ENCODE measurements at regions not wholly inside any gene's neighbourhood (a gene's known extent, or its start where the extent isn't known, plus 50 kb on each side); places are given as distances from the start of the nearest gene placed in this dataset.

DNA sequence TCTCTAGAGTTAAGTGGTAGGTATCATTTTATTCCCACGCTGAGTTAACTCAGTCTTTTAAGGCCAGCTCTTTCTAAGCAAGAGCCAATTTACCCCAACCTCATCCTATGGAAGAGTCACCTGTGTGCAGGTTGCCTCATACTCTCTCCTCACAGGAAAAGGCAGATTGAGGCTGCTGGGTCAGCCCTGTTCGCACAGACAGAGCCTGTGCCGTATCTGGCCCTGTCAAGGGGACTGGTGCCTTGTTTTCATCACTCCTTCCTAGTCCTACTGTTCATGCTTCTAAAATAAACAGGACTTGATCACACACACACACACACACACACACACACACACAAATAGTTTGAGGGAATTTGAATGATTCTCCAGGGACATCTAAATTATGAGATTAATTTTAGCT lies 285.0 kb downstream of the SLC6A15 start (continued):
- TF ChIP-seq ZNF132 (tag by site-specific recombination; IDR thresholded peaks at IDR 0.05; ENCODE audit: borderline replicate concordance) (no peak), ZBTB21 (tag by site-specific recombination; IDR thresholded peaks at IDR 0.05) (no peak), ZNF621 (tag by site-specific recombination; IDR thresholded peaks at IDR 0.05) (no peak)

DNA sequence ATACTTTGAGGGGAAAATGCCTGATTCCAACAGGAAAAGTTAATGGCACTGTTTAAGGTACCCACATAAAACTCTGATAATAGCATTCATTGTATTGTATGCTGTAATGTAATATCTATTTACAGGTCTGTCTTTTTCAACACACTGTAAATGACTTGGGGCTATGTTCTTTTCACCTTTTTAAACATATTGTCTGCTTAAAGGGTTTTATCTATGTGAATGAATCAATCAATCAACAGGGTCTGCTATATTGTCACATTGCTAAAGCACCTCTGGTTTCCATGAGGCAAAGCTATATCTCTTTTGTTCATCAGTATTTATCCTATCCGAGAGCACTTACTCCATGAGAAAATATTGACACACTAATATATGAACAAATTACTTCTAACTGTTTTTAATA lies 288.0 kb downstream of the SLC6A15 start:
- Histone ChIP-seq H3K4me1 (ENCODE audit: control insufficient read depth, insufficient read depth, low read length) (no peaks in the 10 kb centered on the region), H3K4me3 (ENCODE audit: low read depth, low read length) (no peak overlapping the region), H3K27ac (ENCODE audit: extremely low read depth, low read depth, low read length) (no peak overlapping the region), H3K9me3 (ENCODE audit: control insufficient read depth, insufficient read depth, low read depth, low read length) (no peaks in the 10 kb centered on the region), H3K36me3 (ENCODE audit: control insufficient read depth in 2 of 2, insufficient read depth in 1 of 2, low read length in 2 of 2) (no peaks in the 10 kb centered on the region)
- TF ChIP-seq, protein P1, sequence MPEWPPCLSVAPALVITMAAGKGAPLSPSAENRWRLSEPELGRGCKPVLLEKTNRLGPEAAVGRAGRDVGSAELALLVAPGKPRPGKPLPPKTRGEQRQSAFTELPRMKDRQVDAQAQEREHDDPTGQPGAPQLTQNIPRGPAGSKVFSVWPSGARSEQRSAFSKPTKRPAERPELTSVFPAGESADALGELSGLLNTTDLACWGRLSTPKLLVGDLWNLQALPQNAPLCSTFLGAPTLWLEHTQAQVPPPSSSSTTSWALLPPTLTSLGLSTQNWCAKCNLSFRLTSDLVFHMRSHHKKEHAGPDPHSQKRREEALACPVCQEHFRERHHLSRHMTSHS (tag by site-specific recombination; IDR thresholded peaks at IDR 0.05) = no peak
- TF ChIP-seq ZFHX2 (tag by site-specific recombination; conservative IDR thresholded peaks at IDR 0.05) (no peak), ZNF248 (tag by site-specific recombination; IDR thresholded peaks at IDR 0.05) (no peak), EGR2 (tag by site-specific recombination; IDR thresholded peaks at IDR 0.05; ENCODE audit: low read depth) (no peak), ZNF549 (tag by site-specific recombination; IDR thresholded peaks at IDR 0.05) (no peak), ZNF2 (tag by site-specific recombination; IDR thresholded peaks at IDR 0.05) (no peak), ZIC2 (tag by site-specific recombination; IDR thresholded peaks at IDR 0.05) (no peak), ZNF785 (tag by site-specific recombination; IDR thresholded peaks at IDR 0.05) (no peak), ZNF366 (tag by site-specific recombination; conservative IDR thresholded peaks at IDR 0.05) (no peak), ZNF175 (tag by site-specific recombination; IDR thresholded peaks at IDR 0.05) (no peak), HOXA7 (CRISPR knock-in tag; IDR thresholded peaks at IDR 0.05; ENCODE audit: borderline replicate concordance) (no peak)
- TF ChIP-seq, protein P2, sequence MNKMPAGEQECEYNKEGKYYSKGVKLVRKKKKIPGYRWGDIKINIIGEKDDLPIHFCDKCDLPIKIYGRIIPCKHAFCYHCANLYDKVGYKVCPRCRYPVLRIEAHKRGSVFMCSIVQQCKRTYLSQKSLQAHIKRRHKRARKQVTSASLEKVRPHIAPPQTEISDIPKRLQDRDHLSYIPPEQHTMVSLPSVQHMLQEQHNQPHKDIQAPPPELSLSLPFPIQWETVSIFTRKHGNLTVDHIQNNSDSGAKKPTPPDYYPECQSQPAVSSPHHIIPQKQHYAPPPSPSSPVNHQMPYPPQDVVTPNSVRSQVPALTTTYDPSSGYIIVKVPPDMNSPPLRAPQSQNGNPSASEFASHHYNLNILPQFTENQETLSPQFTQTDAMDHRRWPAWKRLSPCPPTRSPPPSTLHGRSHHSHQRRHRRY (tag by site-specific recombination; IDR thresholded peaks at IDR 0.05) = no peak
- TF ChIP-seq, protein P3, sequence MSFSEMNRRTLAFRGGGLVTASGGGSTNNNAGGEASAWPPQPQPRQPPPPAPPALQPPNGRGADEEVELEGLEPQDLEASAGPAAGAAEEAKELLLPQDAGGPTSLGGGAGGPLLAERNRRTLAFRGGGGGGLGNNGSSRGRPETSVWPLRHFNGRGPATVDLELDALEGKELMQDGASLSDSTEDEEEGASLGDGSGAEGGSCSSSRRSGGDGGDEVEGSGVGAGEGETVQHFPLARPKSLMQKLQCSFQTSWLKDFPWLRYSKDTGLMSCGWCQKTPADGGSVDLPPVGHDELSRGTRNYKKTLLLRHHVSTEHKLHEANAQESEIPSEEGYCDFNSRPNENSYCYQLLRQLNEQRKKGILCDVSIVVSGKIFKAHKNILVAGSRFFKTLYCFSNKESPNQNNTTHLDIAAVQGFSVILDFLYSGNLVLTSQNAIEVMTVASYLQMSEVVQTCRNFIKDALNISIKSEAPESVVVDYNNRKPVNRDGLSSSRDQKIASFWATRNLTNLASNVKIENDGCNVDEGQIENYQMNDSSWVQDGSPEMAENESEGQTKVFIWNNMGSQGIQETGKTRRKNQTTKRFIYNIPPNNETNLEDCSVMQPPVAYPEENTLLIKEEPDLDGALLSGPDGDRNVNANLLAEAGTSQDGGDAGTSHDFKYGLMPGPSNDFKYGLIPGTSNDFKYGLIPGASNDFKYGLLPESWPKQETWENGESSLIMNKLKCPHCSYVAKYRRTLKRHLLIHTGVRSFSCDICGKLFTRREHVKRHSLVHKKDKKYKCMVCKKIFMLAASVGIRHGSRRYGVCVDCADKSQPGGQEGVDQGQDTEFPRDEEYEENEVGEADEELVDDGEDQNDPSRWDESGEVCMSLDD (tag by site-specific recombination; IDR thresholded peaks at IDR 0.05) = no peak
- POLR2A ChIA-PET = no interaction called here
- CTCF ChIA-PET = interaction anchor here (0.6 kb wide), 1 partner anchor 36 kb away, joined by 3 read pairs; no protein-coding TSS in a partner anchor

DNA sequence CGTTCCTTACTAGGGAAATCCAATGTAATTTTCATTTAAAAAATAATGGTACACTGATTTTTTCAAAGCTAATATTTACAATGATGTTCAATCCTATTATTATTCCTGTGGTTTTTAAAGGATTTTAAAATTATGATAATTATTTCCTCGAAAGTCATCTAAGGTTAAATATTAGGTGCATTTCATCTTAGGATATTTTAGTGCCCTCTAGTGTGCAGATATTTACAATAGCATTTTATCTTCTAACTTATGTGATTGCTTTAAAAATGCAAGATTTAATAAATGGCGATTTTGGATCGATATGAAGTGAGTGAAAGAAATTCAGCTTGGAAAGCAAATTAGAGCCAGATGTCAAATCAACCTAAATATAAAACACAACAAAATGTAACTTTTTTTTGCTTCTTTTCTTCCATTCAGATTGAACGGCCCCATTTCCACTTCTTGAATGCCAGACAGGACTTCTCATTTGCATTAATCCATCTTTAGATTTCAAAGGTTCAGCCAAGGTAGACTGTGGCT lies 293.5 kb downstream of the SLC6A15 start:
- Histone ChIP-seq H3K4me1 (ENCODE audit: control insufficient read depth, insufficient read depth, low read length) (no peaks in the 10 kb centered on the region), H3K36me3 (ENCODE audit: control insufficient read depth in 2 of 2, insufficient read depth in 1 of 2, low read length in 2 of 2) (no peaks in the 10 kb centered on the region), H3K4me3 (ENCODE audit: low read depth, low read length) (no peak overlapping the region), H3K27ac (ENCODE audit: extremely low read depth, low read depth, low read length) (no peak overlapping the region), H3K9me3 (ENCODE audit: control insufficient read depth, insufficient read depth, low read depth, low read length) (no peaks in the 10 kb centered on the region)
- ChIA-PET CTCF (interaction anchor here (0.8 to 1.1 kb wide), 2 partner anchors 14 to 19 kb away, joined by 3 read pairs; no protein-coding TSS in a partner anchor), POLR2A (no interaction called here)
- TF ChIP-seq ZNF843 (tag by site-specific recombination; IDR thresholded peaks at IDR 0.05) = no peak
- peak; percentile 42; the same call in 1 of the 2 replicates for TF ChIP-seq ZNF654 (tag by site-specific recombination; IDR thresholded peaks at IDR 0.05; ENCODE audit: low read depth)
